Transverse colon (tissue), 4 donors: ENCODE measurements at regions not wholly inside any gene's neighbourhood (a gene's known extent, or its start where the extent isn't known, plus 50 kb on each side); places are given as distances from the start of the nearest gene placed in this dataset.

Experiments used
- CTCF ChIP-seq, 5 experiments: fragments of 200-600 bp in 3 of 5; fragments of 450-650 bp in 2 of 5; sonication (generic) in 3 of 5; IDR thresholded peaks; 1 replicate in 2 of 5; 2 replicates in 3 of 5; pipeline ENCODE4 v1.5.1; 2016 to 2017; ENCODE audit warnings: antibody characterized with exemption in 5 of 5, inconsistent platforms in 3 of 5, mild to moderate bottlenecking in 2 of 5, moderate library complexity in 1 of 5
- POLR2A ChIP-seq: fragments of 450-650 bp; IDR thresholded peaks from one replicate; pipeline ENCODE4 v1.6.1; 2016; ENCODE audit warnings: antibody characterized with exemption, mild to moderate bottlenecking, moderate library complexity
- POLR2AphosphoS5 ChIP-seq, 3 donors: sonication (generic); formaldehyde crosslinking; IDR thresholded peaks; one replicate each; pipeline ENCODE4 v1.6.1; 2016; ENCODE audit warnings: antibody characterized with exemption in 3 of 3

GRCh38 chr12:61301817-61302216 is 958.4 kb upstream of the USP15 start:
- no peak for TF ChIP-seq CTCF (IDR thresholded peaks at IDR 0.05)
- TF ChIP-seq POLR2A = no peak
- no peak for TF ChIP-seq POLR2AphosphoS5 (IDR thresholded peaks at IDR 0.05)
